ENCODE measurements at regions not wholly inside any gene's neighbourhood (a gene's known extent, or its start where the extent isn't known, plus 50 kb on each side); places are given as distances from the start of the nearest gene placed in this dataset.

GRCh38 chr3:117631781-117632180 is 922.2 kb downstream of the TUSC7 start:
- no peak for DNase-seq

GRCh38 chr3:117632191-117632590 is 922.6 kb downstream of the TUSC7 start:
- DNase-seq = no peak

- no peak for DNase-seq
These were observed 923.6 kb downstream of the TUSC7 start for GRCh38 chr3:117633207-117633606.

GRCh38 chr3:117637666-117638065 is 928.1 kb downstream of the TUSC7 start:
- DNase-seq = no peak

GRCh38 chr3:117644203-117644602 is 934.6 kb downstream of the TUSC7 start:
- no peak for DNase-seq

- no peak for DNase-seq
These were observed 936.1 kb downstream of the TUSC7 start for GRCh38 chr3:117645561-117646242.

- no peak for DNase-seq
These were observed 937.9 kb downstream of the TUSC7 start for GRCh38 chr3:117647435-117647834.

- DNase-seq = no peak
These were observed 941.7 kb downstream of the TUSC7 start for GRCh38 chr3:117651246-117651645.

- DNase-seq = no peak
These were observed 946.8 kb downstream of the TUSC7 start for GRCh38 chr3:117656391-117656790.

- no peak for DNase-seq
These were observed 947.7 kb downstream of the TUSC7 start for GRCh38 chr3:117657278-117657677.

- no peak for DNase-seq
These were observed 951.6 kb downstream of the TUSC7 start for GRCh38 chr3:117660941-117661817.

GRCh38 chr3:117661818-117662095 is 952.2 kb downstream of the TUSC7 start:
- no peak for DNase-seq

GRCh38 chr3:117665296-117665695 is 955.7 kb downstream of the TUSC7 start:
- no peak for DNase-seq

GRCh38 chr3:117666325-117666724 is 956.7 kb downstream of the TUSC7 start:
- no peak for DNase-seq

GRCh38 chr3:117666812-117667211 is 957.2 kb downstream of the TUSC7 start:
- no peak for DNase-seq

GRCh38 chr3:117669774-117670173 is 960.2 kb downstream of the TUSC7 start:
- no peak for DNase-seq

GRCh38 chr3:117671722-117672318 is 962.2 kb downstream of the TUSC7 start:
- DNase-seq = no peak

- DNase-seq = no peak
These were observed 964.7 kb downstream of the TUSC7 start for GRCh38 chr3:117674321-117674720.

- no peak for DNase-seq
These were observed 972.0 kb downstream of the TUSC7 start for GRCh38 chr3:117681619-117682018.

GRCh38 chr3:117687096-117687495 is 977.5 kb downstream of the TUSC7 start:
- no peak for DNase-seq

GRCh38 chr3:117688583-117688982 is 979.0 kb downstream of the TUSC7 start:
- DNase-seq = no peak

- no peak for DNase-seq
These were observed 981.9 kb downstream of the TUSC7 start for GRCh38 chr3:117691526-117691925.

- no peak for DNase-seq
These were observed 982.9 kb downstream of the TUSC7 start for GRCh38 chr3:117692416-117692995.

GRCh38 chr3:117695321-117695720 is 985.7 kb downstream of the TUSC7 start:
- DNase-seq = no peak
